Psoas muscle (tissue), 7 donors: ENCODE measurements at regions not wholly inside any gene's neighbourhood (a gene's known extent, or its start where the extent isn't known, plus 50 kb on each side); places are given as distances from the start of the nearest gene placed in this dataset.

Source experiments
- ATAC-seq, 4 donors: fragments of 200-7000 bp; cut with Tn5 transposase; one replicate each; pipeline ENCODE4 v1.9.1; 2020; ENCODE audit warnings: moderate library complexity in 3 of 4, mild to moderate bottlenecking in 2 of 4
- DNase-seq, 2 donors: peaks; one replicate each; pipeline ENCODE4 v3.0.0-alpha.2; 2020
- H3K27ac ChIP-seq: fragments of 200-600 bp; one replicate; pipeline ENCODE4 v1.8.0; 2022
- H3K27me3 ChIP-seq, 3 donors: fragments of 200-600 bp in 1 of 3; one replicate each; pipeline versions ENCODE4 v1.6.1 to v1.8.0; 2013 to 2022; ENCODE audit warnings: low read length in 2 of 3, mild to moderate bottlenecking in 2 of 3, moderate library complexity in 1 of 3; ENCODE audit not compliant: insufficient read depth in 3 of 3
- H3K36me3 ChIP-seq, 2 donors: fragments of 200-600 bp in 1 of 2; one replicate each; pipeline versions ENCODE4 v1.6.1 to v1.8.0; 2013 to 2022; ENCODE audit warnings: low read depth in 1 of 2, mild to moderate bottlenecking in 1 of 2, moderate library complexity in 1 of 2; ENCODE audit not compliant: insufficient read depth in 1 of 2
- H3K4me1 ChIP-seq: fragments of 200-600 bp; one replicate; pipeline ENCODE4 v1.8.0; 2022
- H3K4me3 ChIP-seq: fragments of 200-600 bp; one replicate; pipeline ENCODE4 v1.8.0; 2022; ENCODE audit warnings: mild to moderate bottlenecking
- H3K9me3 ChIP-seq: fragments of 200-600 bp; one replicate; pipeline ENCODE4 v1.8.0; 2022
- CTCF ChIP-seq: fragments of 200-600 bp; IDR thresholded peaks from one replicate; pipeline ENCODE4 v1.8.0; 2022; ENCODE audit warnings: antibody characterized with exemption
- WGBS, 3 donors: extraction: QIAGEN DNeasy Blood & Tissue Kit; methylation state at CpG; one replicate each; pipeline versions ENCODE4 v1.1.6 to v1.1.7; 2013; 5-methylcytosine and 5-hydroxymethylcytosine counted together
- intact Hi-C, 2 donors: fragments of 100-400 bp; cut with DNase I; formaldehyde crosslinking; loops; one replicate each; pipeline versions ENCODE4 v1.11.0 to v1.14.2; 2022
- donor health status: healthy with polysubstance abuse.
- donor health status: DM: no; HTN: no; CAD: no; lungs with moderate emphysema.
- donor health status: Bipolar disorder and iron deficiency.
- donor health status: healthy.
- donor health status: DM: yes; HTN: yes; CAD: no.
- donor health status: DM: no; HTN: no; CAD: no.
- donor health status: DM: yes; HTN: yes; CAD: no.

- no peak overlapping the region for H3K27ac ChIP-seq
- H3K4me1 ChIP-seq = no peaks in the 10 kb centered on the region
- TF ChIP-seq CTCF = no peak
- no peaks in the 10 kb centered on the region for H3K9me3 ChIP-seq
- no peaks in the 10 kb centered on the region for H3K27me3 ChIP-seq
- H3K36me3 ChIP-seq = peaks cover 0 to 4% of the 10 kb centered on the region in 2 donors
- H3K4me3 ChIP-seq = no peak overlapping the region
- ATAC-seq (no peak), DNase-seq (no peak)
- WGBS, 3 donors = 95 to 96% (median 95%) methylated on average over 2 of the region's 2 CpGs
- intact Hi-C loops = no loop called here
These were observed 457.6 kb downstream of the UTRN start for GRCh38 chr6:144742779-144743178.

DNA sequence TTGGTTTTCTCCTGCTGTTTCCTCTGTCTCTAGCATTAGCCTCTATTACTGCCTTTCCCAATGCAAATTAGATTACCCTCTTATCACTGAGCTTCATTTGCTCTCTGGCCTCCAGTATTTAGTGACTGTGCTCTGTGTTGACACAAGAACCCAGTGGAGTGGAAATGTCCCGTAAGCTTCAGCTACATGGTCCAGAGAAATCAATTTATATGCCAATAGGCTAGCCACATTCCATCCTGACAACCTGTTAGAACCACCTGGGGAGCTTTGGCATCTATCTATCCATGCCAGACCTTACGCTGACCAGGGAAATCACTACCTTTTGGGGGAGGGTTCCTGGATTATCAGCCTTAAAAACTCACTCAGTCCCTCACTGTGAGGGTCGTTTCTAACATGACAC, 459.6 kb downstream of the UTRN start:
- no peaks in the 10 kb centered on the region for H3K4me1 ChIP-seq
- DNase-seq (no peak), ATAC-seq (no peak)
- H3K27me3 ChIP-seq = no peaks in the 10 kb centered on the region
- intact Hi-C loops = no loop called here
- H3K27ac ChIP-seq = no peak overlapping the region
- 79 to 83% (median 81%) methylated on average over 3 of the region's 3 CpGs for WGBS, 3 donors
- peaks cover 0 to 21% of the 10 kb centered on the region in 2 donors for H3K36me3 ChIP-seq
- H3K9me3 ChIP-seq = no peaks in the 10 kb centered on the region
- TF ChIP-seq CTCF = no peak
- no peak overlapping the region for H3K4me3 ChIP-seq

DNA sequence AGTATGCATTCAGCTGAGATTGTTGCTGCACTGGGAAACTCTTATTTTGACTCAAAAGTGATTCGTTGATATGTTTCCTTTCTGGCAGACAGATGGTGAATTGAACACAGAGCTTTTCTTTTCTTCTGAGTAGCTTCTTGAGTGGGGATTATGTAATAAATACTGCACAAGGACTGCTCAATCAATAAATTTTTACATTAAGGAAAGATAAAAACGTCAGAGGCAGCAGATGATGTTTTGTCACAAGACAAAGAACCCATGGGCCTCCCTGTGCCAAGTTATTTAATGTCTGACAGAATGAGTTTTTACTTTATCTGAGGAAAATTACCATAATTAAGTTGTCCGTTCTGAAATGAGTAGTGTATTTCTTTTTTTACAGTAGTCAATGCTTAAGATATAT, 460.3 kb downstream of the UTRN start:
- H3K4me1 ChIP-seq = no peaks in the 10 kb centered on the region
- H3K27me3 ChIP-seq = no peaks in the 10 kb centered on the region
- DNase-seq (no peak), ATAC-seq (no peak)
- H3K9me3 ChIP-seq = no peaks in the 10 kb centered on the region
- H3K36me3 ChIP-seq = peaks cover 0 to 28% of the 10 kb centered on the region in 2 donors
- no peak overlapping the region for H3K27ac ChIP-seq
- no peak overlapping the region for H3K4me3 ChIP-seq
- intact Hi-C loops = no loop called here
- 45 to 61% (median 51%) methylated on average over 3 of the region's 3 CpGs for WGBS, 3 donors
- TF ChIP-seq CTCF = no peak

DNA sequence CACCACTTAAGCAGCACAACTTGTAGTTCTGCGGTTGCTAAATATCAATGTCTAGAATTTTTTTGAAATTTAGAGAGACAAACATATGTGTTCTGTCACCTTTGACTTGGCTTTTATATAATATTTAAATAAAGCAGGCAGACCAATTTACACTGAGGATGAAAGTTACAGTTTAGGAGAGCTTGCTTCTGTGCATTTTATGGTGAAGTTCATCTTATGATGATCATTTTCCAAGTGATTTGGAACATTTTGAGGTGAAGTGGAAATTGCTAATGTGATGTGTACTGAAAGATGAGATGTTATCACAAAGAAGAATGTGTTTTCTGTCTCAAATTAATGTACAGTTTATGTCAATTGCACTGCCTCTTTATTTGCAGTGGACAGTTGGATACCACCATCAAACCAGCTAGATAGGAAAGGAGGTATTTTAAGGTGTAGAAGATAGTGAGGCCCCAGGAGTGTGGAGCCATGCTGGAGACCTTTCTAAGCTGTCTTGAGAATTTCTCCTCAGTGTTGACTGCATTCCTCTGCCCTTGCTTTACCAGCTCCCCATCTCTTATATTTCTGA, 461.9 kb downstream of the UTRN start:
- ATAC-seq (no peak), DNase-seq (no peak)
- no peaks in the 10 kb centered on the region for H3K4me1 ChIP-seq
- WGBS, 3 donors = 92 to 94% (median 94%) methylated on average over 1 of the region's 1 CpG
- TF ChIP-seq CTCF = no peak
- no peaks in the 10 kb centered on the region for H3K9me3 ChIP-seq
- H3K27ac ChIP-seq = no peak overlapping the region
- no peaks in the 10 kb centered on the region for H3K27me3 ChIP-seq
- no peak overlapping the region for H3K4me3 ChIP-seq
- intact Hi-C loops = no loop called here
- H3K36me3 ChIP-seq = peaks cover 0 to 41% of the 10 kb centered on the region in 2 donors

DNA sequence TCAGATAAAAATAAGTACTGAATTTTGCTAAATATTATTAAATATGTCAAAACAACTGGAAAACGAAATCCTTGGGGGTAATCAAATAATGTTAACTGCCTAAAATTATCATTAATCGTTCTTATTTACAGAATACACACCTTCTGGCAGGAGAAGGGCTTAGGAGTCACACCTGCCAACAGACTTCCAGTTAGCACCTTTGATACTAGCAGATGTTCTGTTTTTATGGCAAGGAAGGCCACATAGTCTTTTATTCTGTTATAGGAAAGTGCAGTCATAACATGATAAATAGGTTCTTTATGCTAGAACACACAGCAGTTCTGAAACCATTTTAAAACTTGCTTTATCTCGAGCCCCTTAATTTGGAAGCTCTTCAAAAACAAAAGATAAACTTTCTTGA, 464.1 kb downstream of the UTRN start:
- WGBS, 3 donors = 92 to 97% (median 96%) methylated on average over 3 of the region's 3 CpGs

More for the DNA sequence above, 464.1 kb downstream of the UTRN start:
- Histone ChIP-seq H3K27me3 (no peaks in the 10 kb centered on the region), H3K4me1 (no peaks in the 10 kb centered on the region), H3K9me3 (no peaks in the 10 kb centered on the region), H3K27ac (no peak overlapping the region), H3K36me3 (peaks cover 6 to 52% of the 10 kb centered on the region in 2 donors), H3K4me3 (no peak overlapping the region)
- no peak for TF ChIP-seq CTCF
- no peak for ATAC-seq
- DNase-seq = no peak
- intact Hi-C loops = no loop called here
